ENCODE measurements at regions not wholly inside any gene's neighbourhood (a gene's known extent, or its start where the extent isn't known, plus 50 kb on each side); places are given as distances from the start of the nearest gene placed in this dataset.
"Not testable (repeated sequence)": the region's sequence is repeated elsewhere in the genome, so short reads cannot be mapped to it uniquely, and the experiment has no call there.

DNA sequence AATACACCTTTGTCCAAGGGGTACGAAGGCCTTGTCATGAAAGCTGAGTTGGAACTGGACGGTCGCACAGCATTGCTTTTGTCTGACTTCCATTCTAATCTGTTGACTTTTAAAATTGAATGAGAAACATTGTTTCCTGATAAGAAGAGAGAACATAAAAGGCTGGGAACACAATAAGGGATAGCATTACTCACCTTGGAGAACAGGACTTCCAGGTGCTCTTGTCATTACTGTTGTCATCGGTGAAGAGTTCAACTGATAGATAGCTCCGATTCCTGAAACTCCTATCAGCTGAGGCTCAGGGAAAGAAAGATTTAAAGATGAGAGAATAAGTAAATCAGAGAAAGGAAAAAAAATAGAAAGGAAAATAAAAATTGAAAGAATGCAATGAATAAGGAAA, 351.1 kb downstream of the KCNJ2 start:
- H3K4me3 ChIP-seq = no peak overlapping the region
- H3K27me3 ChIP-seq = no peaks in the 10 kb centered on the region
- DNase-seq (ENCODE audit: low spot score) = no peak
- no peaks in the 10 kb centered on the region for H3K9me3 ChIP-seq
- H3K36me3 ChIP-seq = no peaks in the 10 kb centered on the region
- TF ChIP-seq, protein P1, sequence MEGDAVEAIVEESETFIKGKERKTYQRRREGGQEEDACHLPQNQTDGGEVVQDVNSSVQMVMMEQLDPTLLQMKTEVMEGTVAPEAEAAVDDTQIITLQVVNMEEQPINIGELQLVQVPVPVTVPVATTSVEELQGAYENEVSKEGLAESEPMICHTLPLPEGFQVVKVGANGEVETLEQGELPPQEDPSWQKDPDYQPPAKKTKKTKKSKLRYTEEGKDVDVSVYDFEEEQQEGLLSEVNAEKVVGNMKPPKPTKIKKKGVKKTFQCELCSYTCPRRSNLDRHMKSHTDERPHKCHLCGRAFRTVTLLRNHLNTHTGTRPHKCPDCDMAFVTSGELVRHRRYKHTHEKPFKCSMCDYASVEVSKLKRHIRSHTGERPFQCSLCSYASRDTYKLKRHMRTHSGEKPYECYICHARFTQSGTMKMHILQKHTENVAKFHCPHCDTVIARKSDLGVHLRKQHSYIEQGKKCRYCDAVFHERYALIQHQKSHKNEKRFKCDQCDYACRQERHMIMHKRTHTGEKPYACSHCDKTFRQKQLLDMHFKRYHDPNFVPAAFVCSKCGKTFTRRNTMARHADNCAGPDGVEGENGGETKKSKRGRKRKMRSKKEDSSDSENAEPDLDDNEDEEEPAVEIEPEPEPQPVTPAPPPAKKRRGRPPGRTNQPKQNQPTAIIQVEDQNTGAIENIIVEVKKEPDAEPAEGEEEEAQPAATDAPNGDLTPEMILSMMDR (IDR thresholded peaks at IDR 0.05) = no peak
- H3K27ac ChIP-seq = no peak overlapping the region
- H3K4me1 ChIP-seq = peaks cover 0 to 12% of the 10 kb centered on the region in 2 donors

DNA sequence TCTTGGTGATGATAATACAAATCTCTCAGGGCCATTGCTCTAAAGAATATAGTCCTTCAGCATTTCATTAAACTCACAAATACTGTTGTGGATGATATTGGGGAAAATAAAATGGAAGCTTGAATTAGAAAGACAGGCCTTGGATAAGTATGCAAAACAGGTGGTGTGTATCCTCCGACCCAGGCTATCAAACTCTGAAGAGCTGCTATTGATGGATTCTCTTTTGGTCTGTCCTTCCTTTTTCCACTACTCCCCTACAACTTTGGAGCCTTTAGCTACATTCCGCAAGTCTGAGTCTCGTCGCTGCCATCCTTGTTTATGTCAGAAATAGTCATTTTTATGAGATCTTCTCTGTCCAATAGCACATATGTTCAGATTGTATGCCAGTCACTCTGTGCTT, 351.6 kb downstream of the KCNJ2 start:
- DNase-seq (ENCODE audit: low spot score) = no peak
- peaks cover 0 to 12% of the 10 kb centered on the region in 2 donors for H3K4me1 ChIP-seq
- no peaks in the 10 kb centered on the region for H3K36me3 ChIP-seq
- no peaks in the 10 kb centered on the region for H3K9me3 ChIP-seq
- H3K27ac ChIP-seq = no peak overlapping the region
- TF ChIP-seq, protein P1 (IDR thresholded peaks at IDR 0.05) = no peak
- H3K4me3 ChIP-seq = no peak overlapping the region
- H3K27me3 ChIP-seq = no peaks in the 10 kb centered on the region

GRCh38 chr17:70521821-70522256, 352.5 kb downstream of the KCNJ2 start:
- H3K4me3 ChIP-seq = no peak overlapping the region
- peak; percentile 62 for DNase-seq (ENCODE audit: low spot score)
- H3K4me1 ChIP-seq = peaks cover 0 to 12% of the 10 kb centered on the region in 2 donors
- H3K27ac ChIP-seq = peak overlapping the region in 1 of 2 donors; percentile 27
- no peaks in the 10 kb centered on the region for H3K36me3 ChIP-seq
- TF ChIP-seq, protein P1 (IDR thresholded peaks at IDR 0.05) = no peak
- no peaks in the 10 kb centered on the region for H3K9me3 ChIP-seq
- no peaks in the 10 kb centered on the region for H3K27me3 ChIP-seq

DNA sequence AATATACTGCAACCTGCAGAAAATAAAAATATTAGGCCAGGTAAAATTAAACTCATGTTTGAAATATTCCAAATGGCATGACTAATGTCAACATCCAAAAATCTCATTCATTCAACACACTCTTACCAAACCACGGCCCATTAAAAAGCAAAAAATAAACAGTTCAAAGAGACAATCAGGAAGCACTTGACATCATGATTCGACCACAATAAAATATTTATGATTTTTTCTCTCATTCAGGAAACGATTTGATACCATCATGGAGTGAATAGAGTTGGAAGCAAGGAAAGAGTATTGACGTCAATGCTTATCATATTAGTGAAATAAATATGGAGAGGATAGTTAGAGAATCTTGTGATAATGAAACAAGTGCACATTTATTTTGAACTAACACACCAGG, 354.1 kb downstream of the KCNJ2 start:
- Histone ChIP-seq H3K9me3 (no peaks in the 10 kb centered on the region), H3K4me1 (peaks cover 0 to 12% of the 10 kb centered on the region in 2 donors), H3K27me3 (no peaks in the 10 kb centered on the region), H3K27ac (no peak overlapping the region), H3K36me3 (no peaks in the 10 kb centered on the region), H3K4me3 (no peak overlapping the region)
- DNase-seq (ENCODE audit: low spot score) = no peak
- TF ChIP-seq, protein P1 (IDR thresholded peaks at IDR 0.05) = no peak

GRCh38 chr17:70525035-70525434, 355.7 kb downstream of the KCNJ2 start:
- H3K4me1 ChIP-seq = peaks cover 0 to 12% of the 10 kb centered on the region in 2 donors
- H3K27me3 ChIP-seq; H3K4me3 ChIP-seq; DNase-seq (ENCODE audit: low spot score); H3K27ac ChIP-seq; H3K36me3 ChIP-seq; H3K9me3 ChIP-seq: not testable (repeated sequence)

DNA sequence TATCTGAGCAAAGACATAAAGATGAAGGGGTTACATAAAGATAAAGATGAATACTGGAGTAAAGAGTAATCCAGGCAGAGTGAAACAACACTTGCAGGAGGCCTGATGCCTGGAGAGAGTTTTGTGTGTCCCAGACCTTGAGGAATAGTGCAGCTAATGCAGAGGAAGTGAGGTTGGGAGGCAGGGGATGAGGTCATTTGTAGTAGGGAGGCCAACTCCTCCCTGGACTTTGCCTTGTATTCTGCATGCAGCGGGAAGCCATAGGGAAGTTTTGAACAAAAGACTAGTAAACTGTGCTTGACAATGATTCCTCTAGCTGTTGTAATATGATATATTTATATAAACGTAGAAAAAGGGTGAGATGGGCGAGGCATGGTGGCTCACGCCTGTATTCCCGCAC, 356.6 kb downstream of the KCNJ2 start:
- no peak for DNase-seq (ENCODE audit: low spot score)
- Histone ChIP-seq H3K9me3 (no peaks in the 10 kb centered on the region), H3K4me1 (peaks cover 0 to 12% of the 10 kb centered on the region in 2 donors), H3K27me3 (no peaks in the 10 kb centered on the region), H3K4me3 (no peak overlapping the region), H3K36me3 (no peaks in the 10 kb centered on the region), H3K27ac (no peak overlapping the region)
- TF ChIP-seq, protein P1 (IDR thresholded peaks at IDR 0.05) = no peak
